M059J (cell line): ENCODE measurements at regions not wholly inside any gene's neighbourhood (a gene's known extent, or its start where the extent isn't known, plus 50 kb on each side); places are given as distances from the start of the nearest gene placed in this dataset.
"Not testable (repeated sequence)": the region's sequence is repeated elsewhere in the genome, so short reads cannot be mapped to it uniquely, and the experiment has no call there.

ENCODE experiments used
- DNase-seq: peaks from one replicate; pipeline ENCODE4 v3.0.0-alpha.2; 2012; ENCODE audit warnings: low read depth

DNA sequence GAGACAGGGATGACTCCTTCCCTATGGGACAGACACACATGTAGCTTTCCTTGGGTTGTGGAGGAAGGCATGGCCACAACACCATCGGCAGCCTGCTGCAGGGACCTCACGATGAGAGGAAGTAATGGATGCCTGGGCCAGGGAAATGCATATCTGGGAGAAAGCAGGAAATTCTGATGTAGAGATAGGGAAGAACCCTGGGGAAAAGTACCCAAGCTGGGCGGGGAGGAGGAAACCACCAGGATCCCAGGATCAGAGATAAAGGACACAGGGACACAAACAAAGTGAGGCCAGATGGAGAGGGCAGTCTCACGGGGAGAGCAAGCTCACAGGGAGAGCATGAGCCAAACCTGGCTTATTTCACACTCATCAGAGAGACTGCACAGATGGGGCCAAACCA lies 294.7 kb upstream of the TEKT4 start:
- DNase-seq: peak; percentile 13

GRCh38 chr2:94577160-94577559 lies 294.1 kb upstream of the TEKT4 start:
- peak; percentile 72 for DNase-seq

- DNase-seq: not testable (repeated sequence)
Observed at GRCh38 chr2:94579221-94579620, 292.0 kb upstream of the TEKT4 start.

GRCh38 chr2:94583081-94583723 lies 288.0 kb upstream of the TEKT4 start:
- peak; percentile 63 for DNase-seq

GRCh38 chr2:94584569-94584968 lies 286.7 kb upstream of the TEKT4 start:
- peak; percentile 53 for DNase-seq

- peak; percentile 18 for DNase-seq
Observed at GRCh38 chr2:94586032-94586982, 284.9 kb upstream of the TEKT4 start.

- DNase-seq: not testable (repeated sequence)
Observed at GRCh38 chr2:94587042-94587441, 284.2 kb upstream of the TEKT4 start.

DNA sequence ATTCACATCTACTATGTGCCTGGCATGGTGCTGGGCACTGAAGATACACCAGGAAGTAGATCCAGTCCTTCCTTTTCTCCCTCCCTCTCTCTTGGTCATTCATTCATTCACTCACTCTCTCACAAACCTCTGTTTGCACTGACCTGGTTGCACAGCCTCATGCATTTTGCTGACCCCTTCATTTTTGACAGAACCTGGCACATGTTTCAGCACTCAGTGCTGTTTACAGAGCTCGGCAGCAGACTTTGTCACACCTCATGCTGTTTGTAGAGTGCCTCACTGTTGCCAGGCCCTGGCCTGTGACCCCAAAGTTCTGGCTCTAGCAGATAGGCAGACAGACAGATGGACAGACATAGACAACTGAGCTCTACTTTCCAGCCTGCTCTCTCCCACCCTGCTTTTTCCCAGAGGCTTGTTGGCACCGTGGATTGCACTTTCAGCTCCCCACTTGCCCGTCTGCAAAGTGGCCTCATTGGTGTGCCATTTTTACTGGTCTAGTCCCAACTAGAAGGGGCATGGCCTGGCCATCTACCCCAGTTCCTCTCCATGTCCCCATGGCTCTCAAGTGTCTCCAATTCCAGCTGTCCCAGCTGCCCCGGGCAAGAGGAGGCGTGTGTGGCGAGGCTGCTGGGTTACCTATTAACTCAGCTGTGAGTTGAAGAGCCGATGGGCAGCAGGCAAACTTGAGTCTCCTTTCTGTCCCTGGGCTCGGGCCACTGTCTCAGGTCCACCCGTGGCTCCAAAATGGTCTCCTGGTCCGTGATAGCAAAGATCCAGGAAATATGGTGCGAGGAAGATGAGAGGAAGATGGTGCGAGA lies 277.0 kb upstream of the TEKT4 start:
- DNase-seq: not testable (repeated sequence)

- DNase-seq: not testable (repeated sequence)
Observed at GRCh38 chr2:94595956-94596355, 275.3 kb upstream of the TEKT4 start.

DNA sequence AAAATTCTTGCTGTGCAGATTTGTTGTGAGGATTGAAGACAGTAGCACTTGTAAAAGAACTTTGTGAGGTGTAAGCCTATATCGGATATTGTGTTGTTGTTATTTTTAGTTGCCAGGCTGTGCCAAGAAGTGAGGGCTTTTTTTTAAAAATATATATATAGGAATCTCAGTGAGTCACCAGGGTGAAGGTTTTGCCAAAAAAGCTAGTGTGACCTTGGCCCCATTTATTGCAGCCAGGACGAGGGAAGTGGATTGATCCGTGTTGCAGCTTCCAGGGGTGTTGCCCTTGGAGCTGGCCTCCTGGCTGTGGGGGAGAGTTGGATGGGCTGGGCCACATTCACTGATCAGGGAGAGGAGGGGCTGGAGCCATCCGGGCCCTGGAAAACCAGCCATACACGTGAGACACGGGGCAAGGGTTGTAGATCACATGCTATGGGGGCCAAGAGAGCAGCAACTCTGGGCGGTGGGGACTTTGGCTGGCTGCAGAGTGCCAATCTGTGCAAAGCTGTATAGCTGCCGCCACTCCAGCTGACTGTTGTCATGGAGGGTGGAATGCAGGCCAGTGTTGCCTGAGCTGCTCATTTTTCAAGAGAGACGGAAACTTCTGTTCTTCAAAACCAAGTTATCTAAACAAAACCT lies 273.0 kb upstream of the TEKT4 start:
- DNase-seq: peak; percentile 5

DNA sequence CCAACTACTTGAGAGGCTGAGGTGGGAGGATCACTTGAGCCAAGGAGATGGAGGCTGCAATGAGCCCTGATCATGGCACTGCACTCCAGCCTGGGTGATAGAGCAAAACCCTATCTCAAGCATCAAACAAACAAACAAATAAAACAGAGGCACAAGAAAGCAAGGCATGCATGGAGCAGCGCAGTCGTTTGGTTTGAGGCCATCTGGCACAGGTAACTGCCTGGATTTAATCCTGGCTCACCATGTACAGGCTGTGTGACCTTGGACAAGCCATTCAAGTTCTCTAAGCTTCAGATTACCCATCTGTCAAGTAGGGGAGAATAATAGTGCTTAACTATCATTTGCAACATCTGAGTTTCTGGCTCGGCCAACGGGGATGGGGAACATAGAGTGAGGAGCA lies 270.3 kb upstream of the TEKT4 start:
- DNase-seq: not testable (repeated sequence)

GRCh38 chr2:94602466-94602865 lies 268.8 kb upstream of the TEKT4 start:
- DNase-seq: no peak

DNA sequence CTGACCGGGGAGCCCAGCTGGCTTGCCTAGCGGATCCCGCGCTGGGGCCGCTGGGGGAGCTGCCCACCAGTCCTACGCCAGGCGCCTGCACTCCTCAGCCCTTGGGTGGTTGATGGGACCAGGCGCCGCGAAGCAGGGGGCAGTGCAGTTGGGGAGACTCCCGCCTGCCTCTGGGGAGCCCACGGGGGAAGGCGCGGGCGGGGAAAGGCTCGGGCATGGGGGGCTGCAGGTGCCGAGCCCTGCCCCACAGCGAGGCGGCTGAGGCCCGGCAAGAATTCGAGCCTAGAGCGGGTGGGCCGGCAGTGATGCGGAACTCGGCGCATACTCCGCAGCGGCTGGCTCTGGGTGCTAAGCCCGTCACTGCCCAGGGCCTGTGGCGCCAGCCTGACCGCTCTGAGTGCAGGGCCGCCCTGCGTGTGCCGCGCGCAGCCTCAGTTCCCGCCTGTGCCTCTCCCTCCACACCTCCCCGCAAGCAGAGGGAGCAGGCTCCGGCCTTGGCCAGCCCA lies 249.1 kb upstream of the TEKT4 start:
- DNase-seq: no peak

- not testable (repeated sequence) for DNase-seq
Observed at GRCh38 chr2:94628953-94629352, 242.3 kb upstream of the TEKT4 start.

- DNase-seq: not testable (repeated sequence)
Observed at GRCh38 chr2:94641397-94641796, 229.8 kb upstream of the TEKT4 start.

DNA sequence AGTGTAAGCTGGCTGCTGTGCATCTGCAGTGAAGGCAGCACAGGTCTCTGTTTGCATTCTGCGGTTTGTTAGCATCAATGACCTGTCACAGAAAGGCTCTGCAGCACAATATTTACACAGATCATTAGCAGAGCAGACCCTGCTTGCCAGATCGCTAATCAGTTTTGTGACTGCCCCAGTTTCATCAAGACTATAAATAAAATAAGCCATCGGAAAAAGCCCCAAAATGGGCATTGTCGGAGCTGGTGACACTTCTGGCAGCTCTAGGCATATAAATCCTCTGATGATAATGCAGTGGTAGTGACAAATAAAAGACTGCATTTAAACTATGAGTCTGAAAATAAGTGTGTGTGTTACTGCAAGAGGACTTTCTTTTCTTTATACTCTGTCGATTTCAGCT lies 219.1 kb upstream of the TEKT4 start:
- DNase-seq: not testable (repeated sequence)

DNA sequence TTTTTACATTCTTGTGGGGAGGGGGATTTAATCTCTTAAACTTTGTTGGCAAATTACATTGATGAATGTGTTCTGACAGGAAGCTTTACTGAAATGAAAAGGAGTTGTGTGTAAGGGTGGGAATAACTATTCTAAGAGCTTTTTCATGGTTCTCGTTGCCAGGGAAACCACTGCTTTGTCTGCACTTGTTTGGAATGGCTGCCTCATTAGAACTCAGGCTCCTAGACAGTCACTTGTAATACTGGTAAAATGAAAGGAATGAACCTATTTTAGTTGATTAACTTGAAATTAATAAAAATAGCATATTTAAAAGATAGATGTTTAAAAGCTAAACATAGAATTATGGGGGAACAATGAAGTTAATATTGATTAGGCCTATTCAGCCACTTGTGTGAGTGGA lies 201.4 kb upstream of the TEKT4 start:
- not testable (repeated sequence) for DNase-seq

DNA sequence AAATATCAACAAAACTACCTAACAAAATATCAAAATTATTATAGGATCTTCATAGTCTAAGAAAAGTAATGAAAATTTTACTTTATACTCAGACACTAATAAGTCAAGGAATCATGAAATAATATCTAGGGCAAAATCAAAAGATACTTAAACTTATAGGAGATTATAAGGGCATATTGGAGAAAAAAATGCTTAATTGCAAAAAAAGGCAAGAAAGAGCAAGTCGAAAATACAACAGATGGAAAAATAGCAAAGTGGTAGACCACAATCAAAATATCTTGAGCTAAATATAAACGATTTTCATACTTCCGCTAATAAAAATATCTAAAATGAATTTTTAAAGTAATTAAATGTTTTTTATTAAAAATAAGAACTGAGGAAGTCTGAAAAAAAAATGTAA lies 177.0 kb upstream of the TEKT4 start:
- DNase-seq: not testable (repeated sequence)

- not testable (repeated sequence) for DNase-seq
Observed at GRCh38 chr2:94708982-94709381, 162.2 kb upstream of the TEKT4 start.

GRCh38 chr2:94725543-94725942 lies 145.7 kb upstream of the TEKT4 start:
- no peak for DNase-seq

- DNase-seq: not testable (repeated sequence)
Observed at GRCh38 chr2:94735536-94735935, 135.7 kb upstream of the TEKT4 start.
